GM23338 (cell line): ENCODE measurements at regions not wholly inside any gene's neighbourhood (a gene's known extent, or its start where the extent isn't known, plus 50 kb on each side); places are given as distances from the start of the nearest gene placed in this dataset.

Experiments used
- ATAC-seq: fragments of 200-7000 bp; cut with Tn5 transposase; 3 replicates; pipeline ENCODE4 v1.9.1; 2020
- DNase-seq: peaks from one replicate; pipeline ENCODE4 v3.0.0-alpha.2; 2015; ENCODE audit warnings: low spot score
- H2AFZ ChIP-seq: fragments of 200-600 bp; sonication (generic); 2 replicates; pipeline ENCODE4 v1.8.0; 2016; ENCODE audit warnings: antibody characterized with exemption, mild to moderate bottlenecking, moderate library complexity
- H3F3A ChIP-seq: fragments of 200-600 bp; sonication (generic); replicated peaks from 2 replicates; pipeline ENCODE4 v1.8.0; 2017; ENCODE audit warnings: antibody characterized with exemption, mixed run types, low read depth
- H3K27ac ChIP-seq: fragments of 200-600 bp; sonication (generic); 2 replicates; pipeline ENCODE4 v1.6.1; 2016; ENCODE audit warnings: low read depth
- H3K27me3 ChIP-seq: fragments of 200-600 bp; sonication (generic); 2 replicates; pipeline ENCODE4 v1.8.0; 2016; ENCODE audit warnings: mild to moderate bottlenecking, mixed run types, moderate library complexity; ENCODE audit not compliant: insufficient read depth
- H3K36me3 ChIP-seq: fragments of 200-600 bp; sonication (generic); 2 replicates; pipeline ENCODE4 v1.8.0; 2016; ENCODE audit warnings: mild to moderate bottlenecking; ENCODE audit not compliant: insufficient read depth
- H3K4me1 ChIP-seq: fragments of 200-600 bp; sonication (generic); 2 replicates; pipeline ENCODE4 v1.8.0; 2016; ENCODE audit warnings: mild to moderate bottlenecking, moderate library complexity; ENCODE audit not compliant: insufficient read depth
- H3K4me2 ChIP-seq: fragments of 200-600 bp; sonication (generic); 2 replicates; pipeline ENCODE4 v1.7.1; 2017; ENCODE audit warnings: mixed run types
- H3K4me3 ChIP-seq: fragments of 200-600 bp; sonication (generic); 2 replicates; pipeline ENCODE4 v1.6.1; 2016; ENCODE audit warnings: mixed run types
- H3K79me2 ChIP-seq: fragments of 200-600 bp; sonication (generic); replicated peaks from 2 replicates; pipeline ENCODE4 v1.8.0; 2017; ENCODE audit warnings: mild to moderate bottlenecking; ENCODE audit not compliant: insufficient read depth
- H3K9me2 ChIP-seq: fragments of 200-600 bp; sonication (generic); 2 replicates; pipeline ENCODE4 v1.8.0; 2017; ENCODE audit not compliant: insufficient read depth
- H4K20me1 ChIP-seq: fragments of 200-600 bp; sonication (generic); replicated peaks from 2 replicates; pipeline ENCODE4 v1.8.0; 2017; ENCODE audit warnings: mild to moderate bottlenecking; ENCODE audit not compliant: insufficient read depth
- H3K27ac Mint-ChIP-seq: 2 replicates; pipeline ENCODE4 v1.8.0; 2020; ENCODE audit warnings: inconsistent platforms, mild to moderate bottlenecking, moderate library complexity, mixed read lengths
- H3K27me3 Mint-ChIP-seq: 3 replicates; pipeline ENCODE4 v1.8.0; 2022; ENCODE audit warnings: low read depth, mild to moderate bottlenecking, moderate library complexity, mixed read lengths, inconsistent platforms; ENCODE audit not compliant: insufficient read depth, poor library complexity
- H3K36me3 Mint-ChIP-seq: 3 replicates; pipeline ENCODE4 v1.8.0; 2021; ENCODE audit warnings: low read depth, mild to moderate bottlenecking, inconsistent platforms, moderate library complexity, mixed read lengths
- H3K4me1 Mint-ChIP-seq: 3 replicates; pipeline ENCODE4 v1.8.0; 2020; ENCODE audit warnings: mild to moderate bottlenecking, inconsistent platforms, mixed read lengths
- H3K4me3 Mint-ChIP-seq: 3 replicates; pipeline ENCODE4 v1.8.0; 2021; ENCODE audit warnings: moderate library complexity, mild to moderate bottlenecking, inconsistent platforms, mixed read lengths
- H3K9me3 Mint-ChIP-seq: 3 replicates; pipeline ENCODE4 v1.8.0; 2020; ENCODE audit warnings: moderate library complexity, mild to moderate bottlenecking, inconsistent platforms, mixed read lengths
- CREB1 ChIP-seq: fragments of 250-450 bp; sonication (Bioruptor Pico); IDR thresholded peaks from 2 replicates; pipeline ENCODE4 v1.5.0; 2020; ENCODE audit warnings: low read depth, mild to moderate bottlenecking, moderate library complexity
- EZH2 ChIP-seq: fragments of 200-600 bp; sonication (generic); IDR thresholded peaks from one replicate; pipeline ENCODE4 v1.8.0; 2017; ENCODE audit warnings: antibody characterized with exemption, mild to moderate bottlenecking, low read depth; ENCODE audit not compliant: unreplicated experiment
- EZH2phosphoT487 ChIP-seq: fragments of 200-600 bp; sonication (generic); IDR thresholded peaks from one replicate; pipeline ENCODE4 v1.8.1; 2018; ENCODE audit warnings: antibody characterized with exemption; ENCODE audit not compliant: unreplicated experiment
- JUNB ChIP-seq: IDR thresholded peaks from one replicate; pipeline ENCODE4 v1.6.1; 2016; ENCODE audit warnings: antibody characterized with exemption; ENCODE audit not compliant: unreplicated experiment
- NANOG ChIP-seq: IDR thresholded peaks from 2 replicates; pipeline ENCODE4 v1.6.1; 2016; ENCODE audit warnings: antibody characterized with exemption, borderline replicate concordance
- STAT1 ChIP-seq: IDR thresholded peaks from one replicate; pipeline ENCODE4 v1.6.1; 2016; ENCODE audit warnings: antibody characterized with exemption; ENCODE audit not compliant: unreplicated experiment
- ZNF114 ChIP-seq: fragments of 250-450 bp; sonication (Bioruptor Pico); IDR thresholded peaks from 2 replicates; pipeline ENCODE4 v1.5.0; 2020; ENCODE audit warnings: mild to moderate bottlenecking, moderate library complexity
- ZNF331 ChIP-seq: fragments of 250-450 bp; sonication (Bioruptor Pico); IDR thresholded peaks from 2 replicates; pipeline ENCODE4 v1.5.0; 2020; ENCODE audit warnings: low read depth, mild to moderate bottlenecking, moderate library complexity
- TF ChIP-seq, protein P1 (sequence below), 2 experiments: fragments of 200-600 bp in 1 of 2; sonication (generic) in 1 of 2; conservative IDR thresholded peaks; 2 replicates each; pipeline versions ENCODE4 v1.5.1 to v1.6.1; 2016 to 2017; ENCODE audit warnings: antibody characterized with exemption in 2 of 2, low read depth in 2 of 2, mild to moderate bottlenecking in 2 of 2, moderate library complexity in 1 of 2
- TF ChIP-seq, protein P2 (sequence below): fragments of 250-450 bp; sonication (Bioruptor Pico); IDR thresholded peaks from 2 replicates; pipeline ENCODE4 v1.5.0; 2020; ENCODE audit warnings: mild to moderate bottlenecking, moderate library complexity

DNA sequence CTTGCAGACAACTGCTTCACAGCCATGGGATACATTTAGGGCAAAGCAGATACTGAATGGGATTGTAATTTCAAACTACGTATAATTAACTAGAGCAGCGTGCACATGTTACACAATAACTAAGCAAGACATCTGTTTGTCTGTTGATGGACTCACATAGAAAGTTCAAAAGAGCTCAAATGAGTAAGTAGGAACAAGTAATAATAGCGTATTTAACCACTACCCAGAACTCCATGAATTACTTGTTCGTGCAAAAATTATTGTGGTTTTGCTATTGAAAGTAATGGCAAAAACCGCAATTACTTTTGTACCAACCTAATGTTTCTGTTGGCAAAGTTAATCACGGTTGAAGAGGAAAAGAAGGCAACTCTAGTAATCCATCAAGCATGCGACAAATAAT, 825.4 kb downstream of the PCDH18 start:
- H3K36me3 ChIP-seq = no peaks in the 10 kb centered on the region
- no peak for TF ChIP-seq CREB1 (CRISPR knock-in tag)
- no peak for TF ChIP-seq NANOG
- no peak for TF ChIP-seq JUNB
- TF ChIP-seq ZNF331 = no peak
- TF ChIP-seq, protein P1, sequence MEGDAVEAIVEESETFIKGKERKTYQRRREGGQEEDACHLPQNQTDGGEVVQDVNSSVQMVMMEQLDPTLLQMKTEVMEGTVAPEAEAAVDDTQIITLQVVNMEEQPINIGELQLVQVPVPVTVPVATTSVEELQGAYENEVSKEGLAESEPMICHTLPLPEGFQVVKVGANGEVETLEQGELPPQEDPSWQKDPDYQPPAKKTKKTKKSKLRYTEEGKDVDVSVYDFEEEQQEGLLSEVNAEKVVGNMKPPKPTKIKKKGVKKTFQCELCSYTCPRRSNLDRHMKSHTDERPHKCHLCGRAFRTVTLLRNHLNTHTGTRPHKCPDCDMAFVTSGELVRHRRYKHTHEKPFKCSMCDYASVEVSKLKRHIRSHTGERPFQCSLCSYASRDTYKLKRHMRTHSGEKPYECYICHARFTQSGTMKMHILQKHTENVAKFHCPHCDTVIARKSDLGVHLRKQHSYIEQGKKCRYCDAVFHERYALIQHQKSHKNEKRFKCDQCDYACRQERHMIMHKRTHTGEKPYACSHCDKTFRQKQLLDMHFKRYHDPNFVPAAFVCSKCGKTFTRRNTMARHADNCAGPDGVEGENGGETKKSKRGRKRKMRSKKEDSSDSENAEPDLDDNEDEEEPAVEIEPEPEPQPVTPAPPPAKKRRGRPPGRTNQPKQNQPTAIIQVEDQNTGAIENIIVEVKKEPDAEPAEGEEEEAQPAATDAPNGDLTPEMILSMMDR (conservative IDR thresholded peaks at IDR 0.05; ENCODE audit: low read depth in 2 of 2) = no peak
- TF ChIP-seq STAT1 = no peak
- TF ChIP-seq ZNF114 (CRISPR knock-in tag) = no peak
- TF ChIP-seq EZH2 = no peak
- peak overlapping the region; percentile 57; the same call in 1 of the 2 replicates for H2AFZ ChIP-seq
- H3F3A ChIP-seq = no peaks in the 10 kb centered on the region
- Mint-ChIP-seq H3K9me3 (no peaks in the 10 kb centered on the region; the same call in 2 of the 3 replicates), H3K36me3 (no peaks in the 10 kb centered on the region), H3K4me3 (no peak overlapping the region), H3K27ac (no peak overlapping the region), H3K27me3 (peaks cover 3% of the 10 kb centered on the region), H3K4me1 (no peaks in the 10 kb centered on the region)
- H4K20me1 ChIP-seq = no peaks in the 10 kb centered on the region
- no peak overlapping the region for H3K4me3 ChIP-seq
- DNase-seq (no peak), ATAC-seq (no peak)
- no peaks in the 10 kb centered on the region for H3K9me2 ChIP-seq
- no peaks in the 10 kb centered on the region for H3K27me3 ChIP-seq
- no peak overlapping the region for H3K27ac ChIP-seq
- no peak overlapping the region for H3K4me2 ChIP-seq
- no peaks in the 10 kb centered on the region for H3K79me2 ChIP-seq
- no peaks in the 10 kb centered on the region for H3K4me1 ChIP-seq

DNA sequence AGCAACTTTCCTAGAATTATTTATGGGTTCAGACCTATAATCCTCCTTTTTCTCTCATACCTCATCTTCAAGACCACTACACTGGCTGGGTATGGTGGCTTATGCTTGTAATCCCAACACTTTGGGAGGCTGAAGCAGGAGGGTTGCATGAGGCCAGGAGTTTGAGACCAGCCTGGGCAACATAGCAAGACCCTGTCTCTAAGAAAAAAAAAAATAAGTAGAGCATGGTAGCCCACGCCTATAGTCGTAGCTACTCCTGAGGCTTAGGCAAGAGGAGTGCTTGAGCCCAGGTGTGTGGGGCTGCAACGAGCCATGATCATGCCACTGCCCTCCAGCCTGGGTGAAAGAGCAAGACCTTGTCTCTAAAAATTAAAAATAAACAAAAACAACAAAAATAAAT, 832.4 kb downstream of the PCDH18 start:
- H3K36me3 Mint-ChIP-seq = no peaks in the 10 kb centered on the region
- H3K4me1 Mint-ChIP-seq = no peaks in the 10 kb centered on the region
- no peaks in the 10 kb centered on the region for H3K36me3 ChIP-seq
- no peaks in the 10 kb centered on the region for H4K20me1 ChIP-seq
- H3K79me2 ChIP-seq = no peaks in the 10 kb centered on the region
- ATAC-seq (no peak), DNase-seq (no peak)
- no peaks in the 10 kb centered on the region for H3K27me3 Mint-ChIP-seq
- no peak overlapping the region for H3K4me3 Mint-ChIP-seq
- H3K9me2 ChIP-seq = no peaks in the 10 kb centered on the region; the same call in 1 of the 2 replicates
- TF ChIP-seq ZNF114 (CRISPR knock-in tag) (no peak), EZH2phosphoT487 (no peak), JUNB (no peak), EZH2 (no peak), CREB1 (CRISPR knock-in tag) (no peak)
- TF ChIP-seq, protein P2, sequence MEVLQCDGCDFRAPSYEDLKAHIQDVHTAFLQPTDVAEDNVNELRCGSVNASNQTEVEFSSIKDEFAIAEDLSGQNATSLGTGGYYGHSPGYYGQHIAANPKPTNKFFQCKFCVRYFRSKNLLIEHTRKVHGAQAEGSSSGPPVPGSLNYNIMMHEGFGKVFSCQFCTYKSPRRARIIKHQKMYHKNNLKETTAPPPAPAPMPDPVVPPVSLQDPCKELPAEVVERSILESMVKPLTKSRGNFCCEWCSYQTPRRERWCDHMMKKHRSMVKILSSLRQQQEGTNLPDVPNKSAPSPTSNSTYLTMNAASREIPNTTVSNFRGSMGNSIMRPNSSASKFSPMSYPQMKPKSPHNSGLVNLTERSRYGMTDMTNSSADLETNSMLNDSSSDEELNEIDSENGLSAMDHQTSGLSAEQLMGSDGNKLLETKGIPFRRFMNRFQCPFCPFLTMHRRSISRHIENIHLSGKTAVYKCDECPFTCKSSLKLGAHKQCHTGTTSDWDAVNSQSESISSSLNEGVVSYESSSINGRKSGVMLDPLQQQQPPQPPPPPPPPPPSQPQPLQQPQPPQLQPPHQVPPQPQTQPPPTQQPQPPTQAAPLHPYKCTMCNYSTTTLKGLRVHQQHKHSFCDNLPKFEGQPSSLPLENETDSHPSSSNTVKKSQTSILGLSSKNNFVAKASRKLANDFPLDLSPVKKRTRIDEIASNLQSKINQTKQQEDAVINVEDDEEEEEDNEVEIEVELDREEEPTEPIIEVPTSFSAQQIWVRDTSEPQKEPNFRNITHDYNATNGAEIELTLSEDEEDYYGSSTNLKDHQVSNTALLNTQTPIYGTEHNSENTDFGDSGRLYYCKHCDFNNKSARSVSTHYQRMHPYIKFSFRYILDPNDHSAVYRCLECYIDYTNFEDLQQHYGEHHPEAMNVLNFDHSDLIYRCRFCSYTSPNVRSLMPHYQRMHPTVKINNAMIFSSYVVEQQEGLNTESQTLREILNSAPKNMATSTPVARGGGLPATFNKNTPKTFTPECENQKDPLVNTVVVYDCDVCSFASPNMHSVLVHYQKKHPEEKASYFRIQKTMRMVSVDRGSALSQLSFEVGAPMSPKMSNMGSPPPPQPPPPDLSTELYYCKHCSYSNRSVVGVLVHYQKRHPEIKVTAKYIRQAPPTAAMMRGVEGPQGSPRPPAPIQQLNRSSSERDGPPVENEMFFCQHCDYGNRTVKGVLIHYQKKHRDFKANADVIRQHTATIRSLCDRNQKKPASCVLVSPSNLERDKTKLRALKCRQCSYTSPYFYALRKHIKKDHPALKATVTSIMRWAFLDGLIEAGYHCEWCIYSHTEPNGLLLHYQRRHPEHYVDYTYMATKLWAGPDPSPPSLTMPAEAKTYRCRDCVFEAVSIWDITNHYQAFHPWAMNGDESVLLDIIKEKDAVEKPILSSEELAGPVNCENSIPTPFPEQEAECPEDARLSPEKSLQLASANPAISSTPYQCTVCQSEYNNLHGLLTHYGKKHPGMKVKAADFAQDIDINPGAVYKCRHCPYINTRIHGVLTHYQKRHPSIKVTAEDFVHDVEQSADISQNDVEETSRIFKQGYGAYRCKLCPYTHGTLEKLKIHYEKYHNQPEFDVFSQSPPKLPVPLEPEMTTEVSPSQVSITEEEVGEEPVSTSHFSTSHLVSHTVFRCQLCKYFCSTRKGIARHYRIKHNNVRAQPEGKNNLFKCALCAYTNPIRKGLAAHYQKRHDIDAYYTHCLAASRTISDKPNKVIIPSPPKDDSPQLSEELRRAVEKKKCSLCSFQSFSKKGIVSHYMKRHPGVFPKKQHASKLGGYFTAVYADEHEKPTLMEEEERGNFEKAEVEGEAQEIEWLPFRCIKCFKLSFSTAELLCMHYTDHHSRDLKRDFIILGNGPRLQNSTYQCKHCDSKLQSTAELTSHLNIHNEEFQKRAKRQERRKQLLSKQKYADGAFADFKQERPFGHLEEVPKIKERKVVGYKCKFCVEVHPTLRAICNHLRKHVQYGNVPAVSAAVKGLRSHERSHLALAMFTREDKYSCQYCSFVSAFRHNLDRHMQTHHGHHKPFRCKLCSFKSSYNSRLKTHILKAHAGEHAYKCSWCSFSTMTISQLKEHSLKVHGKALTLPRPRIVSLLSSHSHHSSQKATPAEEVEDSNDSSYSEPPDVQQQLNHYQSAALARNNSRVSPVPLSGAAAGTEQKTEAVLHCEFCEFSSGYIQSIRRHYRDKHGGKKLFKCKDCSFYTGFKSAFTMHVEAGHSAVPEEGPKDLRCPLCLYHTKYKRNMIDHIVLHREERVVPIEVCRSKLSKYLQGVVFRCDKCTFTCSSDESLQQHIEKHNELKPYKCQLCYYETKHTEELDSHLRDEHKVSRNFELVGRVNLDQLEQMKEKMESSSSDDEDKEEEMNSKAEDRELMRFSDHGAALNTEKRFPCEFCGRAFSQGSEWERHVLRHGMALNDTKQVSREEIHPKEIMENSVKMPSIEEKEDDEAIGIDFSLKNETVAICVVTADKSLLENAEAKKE = no peak
- no peak overlapping the region for H3K4me3 ChIP-seq
- H3K9me3 Mint-ChIP-seq = 0 out of 3 replicates have a peak, but pooled peaks cover 3% of the 10 kb centered on the region
- no peak overlapping the region for H3K27ac ChIP-seq
- H3K4me2 ChIP-seq = no peak overlapping the region
- no peaks in the 10 kb centered on the region for H3F3A ChIP-seq
- H3K27ac Mint-ChIP-seq = no peak overlapping the region
- H2AFZ ChIP-seq = no peak overlapping the region
- no peaks in the 10 kb centered on the region for H3K4me1 ChIP-seq
- no peaks in the 10 kb centered on the region for H3K27me3 ChIP-seq
